Loucy (cell line): ENCODE measurements at regions not wholly inside any gene's neighbourhood (a gene's known extent, or its start where the extent isn't known, plus 50 kb on each side); places are given as distances from the start of the nearest gene placed in this dataset.
"Not testable (repeated sequence)": the region's sequence is repeated elsewhere in the genome, so short reads cannot be mapped to it uniquely, and the experiment has no call there.

Experiments
- H2AFZ ChIP-seq: fragments of 200-600 bp; sonication (generic); 2 replicates; pipeline ENCODE4 v1.6.0; 2016; ENCODE audit warnings: antibody characterized with exemption, mild to moderate bottlenecking, low read length, moderate library complexity
- H3F3A ChIP-seq: fragments of 200-600 bp; 2 replicates; pipeline ENCODE4 v1.6.0; 2016; ENCODE audit warnings: antibody characterized with exemption, low read depth, mild to moderate bottlenecking
- H3K27me3 ChIP-seq: fragments of 200-600 bp; sonication (generic); 2 replicates; pipeline ENCODE4 v1.6.1; 2014; ENCODE audit warnings: low read length, mild to moderate bottlenecking; ENCODE audit not compliant: insufficient read depth, poor library complexity, severe bottlenecking
- H3K36me3 ChIP-seq: fragments of 200-600 bp; sonication (generic); 2 replicates; pipeline ENCODE4 v1.6.1; 2016; ENCODE audit warnings: low read length; ENCODE audit not compliant: insufficient read depth
- H3K4me1 ChIP-seq: fragments of 200-600 bp; sonication (generic); 2 replicates; pipeline ENCODE4 v1.5.1; 2014; ENCODE audit warnings: low read length, mild to moderate bottlenecking; ENCODE audit not compliant: insufficient read depth, poor library complexity, severe bottlenecking
- H3K4me2 ChIP-seq: fragments of 200-600 bp; sonication (generic); 2 replicates; pipeline ENCODE4 v1.6.0; 2014; ENCODE audit warnings: antibody characterized with exemption, low read length, low read depth, mild to moderate bottlenecking; ENCODE audit not compliant: poor library complexity, severe bottlenecking
- H3K4me3 ChIP-seq: fragments of 200-600 bp; sonication (generic); 2 replicates; pipeline ENCODE4 v1.5.1; 2014; ENCODE audit warnings: low read length, mild to moderate bottlenecking, mixed read lengths; ENCODE audit not compliant: poor library complexity, severe bottlenecking
- H3K79me2 ChIP-seq: fragments of 200-600 bp; sonication (generic); 2 replicates; pipeline ENCODE4 v1.6.1; 2014; ENCODE audit warnings: low read length; ENCODE audit not compliant: insufficient read depth
- H3K9ac ChIP-seq: fragments of 200-600 bp; sonication (generic); 2 replicates; pipeline ENCODE4 v1.6.0; 2014; ENCODE audit warnings: mild to moderate bottlenecking, low read depth, low read length, moderate library complexity; ENCODE audit not compliant: poor library complexity, severe bottlenecking
- H3K9me2 ChIP-seq: fragments of 200-600 bp; sonication (generic); replicated peaks from 2 replicates; pipeline ENCODE4 v1.6.1; 2016; ENCODE audit warnings: low read depth, low read length, mixed read lengths
- H3K9me3 ChIP-seq: fragments of 200-600 bp; sonication (generic); 2 replicates; pipeline ENCODE4 v1.6.1; 2014; ENCODE audit warnings: mild to moderate bottlenecking, antibody characterized with exemption, low read length, low read depth; ENCODE audit not compliant: insufficient read depth
- H4K20me1 ChIP-seq: fragments of 200-600 bp; sonication (generic); 2 replicates; pipeline ENCODE4 v1.6.0; 2014; ENCODE audit warnings: antibody characterized with exemption, low read length, mild to moderate bottlenecking; ENCODE audit not compliant: insufficient read depth, poor library complexity, severe bottlenecking
- EZH2phosphoT487 ChIP-seq: fragments of 200-600 bp; IDR thresholded peaks from 2 replicates; pipeline ENCODE4 v1.6.1; 2018; ENCODE audit warnings: antibody characterized with exemption, mild to moderate bottlenecking, moderate library complexity, borderline replicate concordance
- TF ChIP-seq, protein P1 (sequence below): fragments of 200-600 bp; sonication (generic); conservative IDR thresholded peaks from 2 replicates; pipeline ENCODE4 v1.5.1; 2014; ENCODE audit warnings: mild to moderate bottlenecking, antibody characterized with exemption, low read length

DNA sequence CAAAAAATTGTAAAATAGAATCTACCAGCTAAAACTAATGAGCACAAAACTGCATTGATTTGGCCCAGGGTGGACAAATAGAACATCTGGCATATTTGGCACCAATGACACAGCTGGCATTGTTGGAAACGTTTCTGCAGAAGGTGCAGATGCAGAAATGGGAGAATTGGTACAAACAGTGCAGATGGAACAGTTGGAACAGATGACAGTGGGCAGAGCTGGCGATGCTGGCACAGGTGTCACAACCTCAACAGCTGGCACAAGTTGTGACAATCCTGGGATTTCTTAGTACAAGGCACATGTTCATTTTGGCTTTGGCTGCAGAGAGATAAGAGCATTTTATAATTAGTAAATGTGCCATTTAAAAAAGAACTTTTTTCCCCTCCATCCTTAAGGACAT, 91.1 kb upstream of the ZBTB18 start:
- Histone ChIP-seq H3K27me3 (no peaks in the 10 kb centered on the region), H3K4me1 (no peaks in the 10 kb centered on the region), H3K4me3 (no peak overlapping the region), H3K9ac (no peak overlapping the region), H3K9me3 (no peaks in the 10 kb centered on the region), H3K4me2 (no peak overlapping the region), H3K9me2 (no peaks in the 10 kb centered on the region), H3K36me3 (no peaks in the 10 kb centered on the region), H3K79me2 (no peaks in the 10 kb centered on the region), H3F3A (no peaks in the 10 kb centered on the region), H4K20me1 (no peaks in the 10 kb centered on the region), H2AFZ (no peak overlapping the region)
- TF ChIP-seq EZH2phosphoT487, result no peak
- TF ChIP-seq, protein P1, sequence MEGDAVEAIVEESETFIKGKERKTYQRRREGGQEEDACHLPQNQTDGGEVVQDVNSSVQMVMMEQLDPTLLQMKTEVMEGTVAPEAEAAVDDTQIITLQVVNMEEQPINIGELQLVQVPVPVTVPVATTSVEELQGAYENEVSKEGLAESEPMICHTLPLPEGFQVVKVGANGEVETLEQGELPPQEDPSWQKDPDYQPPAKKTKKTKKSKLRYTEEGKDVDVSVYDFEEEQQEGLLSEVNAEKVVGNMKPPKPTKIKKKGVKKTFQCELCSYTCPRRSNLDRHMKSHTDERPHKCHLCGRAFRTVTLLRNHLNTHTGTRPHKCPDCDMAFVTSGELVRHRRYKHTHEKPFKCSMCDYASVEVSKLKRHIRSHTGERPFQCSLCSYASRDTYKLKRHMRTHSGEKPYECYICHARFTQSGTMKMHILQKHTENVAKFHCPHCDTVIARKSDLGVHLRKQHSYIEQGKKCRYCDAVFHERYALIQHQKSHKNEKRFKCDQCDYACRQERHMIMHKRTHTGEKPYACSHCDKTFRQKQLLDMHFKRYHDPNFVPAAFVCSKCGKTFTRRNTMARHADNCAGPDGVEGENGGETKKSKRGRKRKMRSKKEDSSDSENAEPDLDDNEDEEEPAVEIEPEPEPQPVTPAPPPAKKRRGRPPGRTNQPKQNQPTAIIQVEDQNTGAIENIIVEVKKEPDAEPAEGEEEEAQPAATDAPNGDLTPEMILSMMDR, result no peak

DNA sequence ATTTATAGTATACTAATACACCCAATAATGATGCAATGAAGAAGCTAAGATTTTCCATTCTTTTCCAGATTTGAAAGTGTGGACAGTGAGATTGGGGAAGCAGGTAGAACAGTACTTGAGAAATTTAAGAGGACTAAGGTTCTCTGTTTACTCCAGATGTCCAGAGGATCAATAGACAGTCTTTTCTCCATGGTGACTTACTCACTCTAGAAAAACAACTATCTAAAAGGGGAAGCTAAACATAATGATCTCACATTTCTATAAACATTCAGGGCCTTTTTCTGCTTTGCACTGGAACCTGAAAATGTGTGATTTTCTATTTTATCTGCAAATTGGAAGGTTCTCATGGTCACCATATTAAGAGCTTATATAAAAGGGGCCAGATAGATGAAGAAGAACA, 93.9 kb upstream of the ZBTB18 start:
- no peaks in the 10 kb centered on the region for H3K36me3 ChIP-seq
- no peaks in the 10 kb centered on the region for H3K9me2 ChIP-seq
- H3K79me2 ChIP-seq, result no peaks in the 10 kb centered on the region
- H3K9me3 ChIP-seq, result no peaks in the 10 kb centered on the region
- no peaks in the 10 kb centered on the region for H3F3A ChIP-seq
- H3K27me3 ChIP-seq, result no peaks in the 10 kb centered on the region
- no peak for TF ChIP-seq EZH2phosphoT487
- TF ChIP-seq, protein P1, result no peak
- no peak overlapping the region for H3K4me3 ChIP-seq
- H3K4me2 ChIP-seq, result no peak overlapping the region
- no peak overlapping the region for H3K9ac ChIP-seq
- no peak overlapping the region for H2AFZ ChIP-seq
- no peaks in the 10 kb centered on the region for H4K20me1 ChIP-seq
- H3K4me1 ChIP-seq, result no peaks in the 10 kb centered on the region

DNA sequence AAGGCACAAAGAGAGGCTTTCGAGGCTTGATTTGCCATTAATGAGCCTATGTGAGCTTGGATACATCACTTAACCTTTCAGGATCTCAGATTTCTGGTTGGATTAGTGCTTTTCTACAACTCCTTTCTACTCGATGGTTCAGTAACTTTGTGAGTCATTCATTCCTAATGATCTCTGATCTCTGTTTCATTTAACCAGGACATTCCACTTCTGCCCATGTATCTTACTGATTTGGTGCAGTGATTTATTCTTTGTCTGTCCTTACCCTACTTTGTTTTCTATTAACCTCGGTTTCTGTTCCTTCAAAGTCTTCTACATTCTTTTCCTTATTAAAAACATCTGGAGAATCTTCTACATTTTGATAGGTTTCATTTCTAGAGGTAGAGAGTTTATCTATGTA, 94.6 kb upstream of the ZBTB18 start:
- H3K9me3 ChIP-seq, result no peaks in the 10 kb centered on the region
- no peaks in the 10 kb centered on the region for H3K27me3 ChIP-seq
- no peak overlapping the region for H3K4me2 ChIP-seq
- no peak overlapping the region for H3K4me3 ChIP-seq
- TF ChIP-seq, protein P1, result no peak
- TF ChIP-seq EZH2phosphoT487, result no peak
- H3K4me1 ChIP-seq, result no peaks in the 10 kb centered on the region
- no peaks in the 10 kb centered on the region for H3F3A ChIP-seq
- no peaks in the 10 kb centered on the region for H3K36me3 ChIP-seq
- no peaks in the 10 kb centered on the region for H3K9me2 ChIP-seq
- H4K20me1 ChIP-seq, result no peaks in the 10 kb centered on the region
- H2AFZ ChIP-seq, result no peak overlapping the region
- H3K79me2 ChIP-seq, result no peaks in the 10 kb centered on the region
- H3K9ac ChIP-seq, result no peak overlapping the region

DNA sequence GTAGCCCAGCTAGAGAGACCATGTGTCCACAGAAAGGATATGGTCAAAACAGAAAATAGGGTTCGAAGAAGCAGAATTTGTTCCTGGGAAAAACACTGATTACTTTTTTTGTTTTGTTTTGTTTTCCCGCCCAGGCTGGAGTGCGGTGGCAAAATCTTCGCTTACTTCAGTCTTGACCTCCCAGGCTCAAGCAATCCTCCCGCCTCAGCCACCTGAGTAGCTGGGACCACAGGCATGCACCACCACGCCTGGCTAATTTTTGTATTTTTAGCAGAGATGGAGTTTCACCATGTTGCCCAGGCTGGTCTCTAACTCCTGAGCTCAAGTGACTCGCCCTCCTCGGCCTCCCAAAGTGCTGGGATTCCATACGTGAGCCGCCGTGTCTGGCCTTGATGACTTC, 99.9 kb upstream of the ZBTB18 start:
- not testable (repeated sequence) for H4K20me1 ChIP-seq, H3K4me1 ChIP-seq, H3F3A ChIP-seq, H3K9ac ChIP-seq, H3K9me3 ChIP-seq, H3K4me2 ChIP-seq, H3K4me3 ChIP-seq, H2AFZ ChIP-seq, H3K27me3 ChIP-seq, H3K36me3 ChIP-seq, H3K79me2 ChIP-seq, H3K9me2 ChIP-seq
